Epithelial cell of esophagus (primary cell): ENCODE measurements at regions not wholly inside any gene's neighbourhood (a gene's known extent, or its start where the extent isn't known, plus 50 kb on each side); places are given as distances from the start of the nearest gene placed in this dataset.

Experiments
- DNase-seq: peaks from one replicate; pipeline ENCODE4 v3.0.0; 2010; ENCODE audit warnings: low read depth
- H3K4me3 ChIP-seq: 2 replicates; pipeline ENCODE4 v1.5.1; 2011; ENCODE audit warnings: mild to moderate bottlenecking, low read length, control low read depth
- TF ChIP-seq, protein P1 (sequence below): IDR thresholded peaks from 2 replicates; pipeline ENCODE4 v1.5.1; 2011; ENCODE audit warnings: low read depth, mild to moderate bottlenecking, low read length, control low read depth, inconsistent platforms; ENCODE audit not compliant: insufficient read depth; ENCODE audit errors: missing control alignments

DNA sequence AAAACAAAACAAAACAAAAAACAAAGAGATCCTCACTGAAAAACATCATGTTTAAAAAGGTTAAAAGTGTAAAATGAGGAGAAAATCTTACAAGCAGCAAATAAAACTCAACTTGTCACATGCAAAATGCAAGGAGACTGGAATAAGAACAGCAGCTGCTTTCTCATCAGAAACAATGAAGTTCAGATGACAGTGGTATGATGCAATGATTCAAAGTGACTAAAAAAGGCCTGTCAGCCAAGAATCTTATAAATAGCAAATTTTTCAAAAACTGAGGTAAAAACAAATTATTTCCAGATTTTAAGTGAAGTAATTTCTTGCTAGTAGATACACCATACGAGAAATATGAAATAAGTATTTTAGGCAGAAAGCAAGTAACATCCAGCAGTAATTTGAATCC is 68.6 kb upstream of the EPHA3 start:
- TF ChIP-seq, protein P1, sequence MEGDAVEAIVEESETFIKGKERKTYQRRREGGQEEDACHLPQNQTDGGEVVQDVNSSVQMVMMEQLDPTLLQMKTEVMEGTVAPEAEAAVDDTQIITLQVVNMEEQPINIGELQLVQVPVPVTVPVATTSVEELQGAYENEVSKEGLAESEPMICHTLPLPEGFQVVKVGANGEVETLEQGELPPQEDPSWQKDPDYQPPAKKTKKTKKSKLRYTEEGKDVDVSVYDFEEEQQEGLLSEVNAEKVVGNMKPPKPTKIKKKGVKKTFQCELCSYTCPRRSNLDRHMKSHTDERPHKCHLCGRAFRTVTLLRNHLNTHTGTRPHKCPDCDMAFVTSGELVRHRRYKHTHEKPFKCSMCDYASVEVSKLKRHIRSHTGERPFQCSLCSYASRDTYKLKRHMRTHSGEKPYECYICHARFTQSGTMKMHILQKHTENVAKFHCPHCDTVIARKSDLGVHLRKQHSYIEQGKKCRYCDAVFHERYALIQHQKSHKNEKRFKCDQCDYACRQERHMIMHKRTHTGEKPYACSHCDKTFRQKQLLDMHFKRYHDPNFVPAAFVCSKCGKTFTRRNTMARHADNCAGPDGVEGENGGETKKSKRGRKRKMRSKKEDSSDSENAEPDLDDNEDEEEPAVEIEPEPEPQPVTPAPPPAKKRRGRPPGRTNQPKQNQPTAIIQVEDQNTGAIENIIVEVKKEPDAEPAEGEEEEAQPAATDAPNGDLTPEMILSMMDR = no peak
- DNase-seq = no peak
- H3K4me3 ChIP-seq = no peak overlapping the region

DNA sequence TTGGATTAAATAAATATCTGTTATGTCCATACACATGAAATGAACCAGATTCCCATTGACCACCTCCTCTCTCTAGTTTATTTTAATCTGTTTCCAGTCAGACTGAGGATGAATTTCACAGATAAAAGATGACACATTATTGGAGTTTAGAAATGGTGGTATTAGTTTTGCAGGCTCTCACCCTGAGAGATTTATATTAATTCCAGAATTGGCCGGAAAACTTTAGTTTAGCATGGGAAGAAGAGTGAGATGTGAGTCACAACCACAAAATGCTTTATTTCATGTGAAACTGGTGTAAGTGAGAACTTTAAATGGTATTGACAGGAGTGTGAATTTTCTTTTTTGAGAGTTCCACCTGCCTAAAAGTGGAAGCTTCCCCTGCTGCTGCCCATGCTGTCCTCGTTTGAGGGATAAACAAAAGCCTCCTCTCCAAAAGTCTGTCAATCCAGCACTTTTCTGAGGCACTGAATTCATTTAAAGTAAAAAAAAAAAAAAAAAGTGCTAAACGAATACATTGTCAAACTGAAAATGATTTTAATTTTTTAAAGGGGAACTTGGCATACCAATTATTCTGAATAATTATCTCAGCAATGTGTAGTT is 65.1 kb upstream of the EPHA3 start:
- no peak for DNase-seq
- TF ChIP-seq, protein P1 = no peak
- H3K4me3 ChIP-seq = no peak overlapping the region

DNA sequence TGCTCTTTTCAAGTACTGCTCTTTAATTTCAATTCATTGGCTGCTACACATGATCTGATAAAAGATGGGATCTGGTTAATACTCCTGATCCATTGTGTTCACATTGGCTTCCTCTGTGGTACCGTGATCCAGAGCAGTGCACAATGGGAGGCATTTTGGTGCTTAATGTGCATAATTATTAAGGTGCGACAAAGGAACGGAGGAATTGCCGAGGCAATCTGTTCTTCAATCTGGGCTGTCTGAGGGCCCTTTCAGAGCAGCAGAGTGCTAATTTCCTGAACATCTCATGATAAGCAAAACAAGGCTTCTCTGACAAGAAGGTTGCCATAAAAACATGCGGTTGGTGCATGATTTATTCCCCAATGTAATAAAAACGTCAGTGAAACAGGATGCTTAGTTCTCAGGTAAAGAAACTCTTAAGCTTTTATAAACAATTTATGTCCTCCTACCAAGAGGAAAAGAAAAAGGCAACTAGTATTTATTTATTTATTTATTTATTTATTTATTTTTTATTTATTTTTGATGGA is 64.0 kb upstream of the EPHA3 start:
- DNase-seq = no peak
- TF ChIP-seq, protein P1 = no peak
- no peak overlapping the region for H3K4me3 ChIP-seq

DNA sequence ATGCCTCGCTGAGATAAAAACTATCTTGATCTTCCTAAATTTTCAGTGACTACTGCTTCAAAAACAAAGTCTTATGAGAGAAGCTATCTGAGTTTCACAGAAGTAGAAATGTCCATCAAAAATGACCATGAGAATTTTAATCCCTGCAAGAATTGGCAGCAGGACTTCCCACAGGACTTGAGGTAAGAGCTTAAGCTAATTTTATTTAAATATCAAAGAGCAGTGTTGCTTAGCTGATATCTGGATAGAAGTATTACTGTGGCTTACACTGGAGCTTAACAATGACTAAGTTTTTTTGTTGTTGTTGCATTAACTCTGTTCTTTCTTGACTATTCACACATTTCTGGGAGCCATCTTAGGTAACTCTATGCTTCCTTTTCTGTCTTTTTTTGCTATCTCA is 60.8 kb upstream of the EPHA3 start:
- TF ChIP-seq, protein P1 = no peak
- H3K4me3 ChIP-seq = no peak overlapping the region
- no peak for DNase-seq

DNA sequence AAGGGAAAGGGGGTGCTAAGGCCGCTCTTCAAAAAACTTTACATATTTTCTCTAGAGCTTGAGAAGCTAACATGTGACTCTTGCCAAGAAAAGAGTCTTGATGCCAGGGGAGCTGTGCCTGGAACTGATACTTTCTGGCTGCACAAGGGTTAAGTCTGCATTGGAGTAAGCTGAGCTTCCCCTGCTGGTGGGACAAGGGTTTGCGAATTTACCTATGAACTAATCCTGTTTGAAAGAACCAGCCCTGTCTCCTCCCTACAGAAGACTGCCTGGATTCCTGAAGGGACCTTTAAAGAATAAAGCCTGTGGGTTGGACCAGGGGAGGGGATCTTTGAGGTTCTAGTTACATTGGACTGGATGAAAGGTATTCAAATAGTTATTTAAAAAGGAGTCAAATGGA is 58.3 kb upstream of the EPHA3 start:
- TF ChIP-seq, protein P1 = peak; percentile 42
- DNase-seq = peak; percentile 34

DNA sequence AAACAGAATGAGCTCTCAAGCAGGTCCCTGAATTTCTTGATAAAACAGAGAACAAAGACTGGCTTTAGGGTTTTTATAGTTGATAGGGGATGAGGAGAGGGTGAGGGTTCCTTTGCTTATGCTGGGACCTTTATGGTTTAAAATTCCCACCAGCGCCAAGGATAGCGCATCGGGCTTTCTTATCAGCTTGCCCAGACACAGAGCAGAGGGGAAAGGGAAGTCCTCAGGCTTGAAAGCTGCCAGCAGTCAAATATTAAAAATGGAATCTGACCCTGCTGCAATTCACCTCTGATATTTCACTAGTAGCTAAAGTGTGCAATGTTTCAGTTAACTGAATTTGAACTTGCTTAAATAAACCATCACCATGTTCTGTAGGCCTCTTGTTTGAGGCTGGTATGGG is 55.0 kb upstream of the EPHA3 start:
- TF ChIP-seq, protein P1 = no peak
- no peak for DNase-seq

More for the DNA sequence above, 58.3 kb upstream of the EPHA3 start:
- no peak overlapping the region for H3K4me3 ChIP-seq

DNA sequence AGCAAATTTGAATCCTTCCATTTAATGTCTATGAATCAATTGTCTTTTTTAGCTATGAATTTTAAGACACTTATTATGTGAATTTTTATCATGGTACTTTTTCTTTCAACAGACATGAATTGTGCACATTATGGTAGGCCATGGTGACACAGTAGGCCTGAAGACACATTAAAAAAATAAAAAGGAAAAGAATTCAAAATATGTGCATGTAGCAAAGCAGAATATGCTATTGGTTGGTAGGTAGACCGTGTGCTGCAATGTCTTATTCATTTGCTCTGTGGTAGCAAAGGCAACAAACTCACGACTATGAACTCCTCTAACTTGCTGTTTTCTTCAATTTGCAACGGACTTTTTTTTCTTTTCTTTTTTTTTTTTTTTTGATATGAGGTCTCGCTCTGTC is 50.0 kb upstream of the EPHA3 start:
- H3K4me3 ChIP-seq = no peak overlapping the region
- no peak for DNase-seq

More for the DNA sequence above, 55.0 kb upstream of the EPHA3 start:
- H3K4me3 ChIP-seq = no peak overlapping the region

More for the DNA sequence above, 50.0 kb upstream of the EPHA3 start:
- TF ChIP-seq, protein P1 = no peak
